WI38 (cell line): ENCODE measurements at regions not wholly inside any gene's neighbourhood (a gene's known extent, or its start where the extent isn't known, plus 50 kb on each side); places are given as distances from the start of the nearest gene placed in this dataset.
A peak's percentile ranks its signal among the peaks of the same experiment; 100 is the strongest.

Source experiments
- H3K4me3 ChIP-seq: 2 replicates; pipeline ENCODE4 v1.5.1; 2011; ENCODE audit warnings: low read depth, mild to moderate bottlenecking, control low read depth, low read length
- CTCF ChIP-seq: IDR thresholded peaks from 2 replicates; pipeline ENCODE4 v1.5.1; 2012; ENCODE audit warnings: low read depth, mild to moderate bottlenecking, control low read depth, low read length

- TF ChIP-seq CTCF, result no peak
- H3K4me3 ChIP-seq, result no peak overlapping the region
Measured at GRCh38 chr20:20850407-20850806, 138.0 kb upstream of the RALGAPA2 start.

- H3K4me3 ChIP-seq, result no peak overlapping the region
- no peak for TF ChIP-seq CTCF
Measured at GRCh38 chr20:20849161-20849560, 136.7 kb upstream of the RALGAPA2 start.

GRCh38 chr20:20847814-20848213, 135.4 kb upstream of the RALGAPA2 start:
- no peak overlapping the region for H3K4me3 ChIP-seq
- no peak for TF ChIP-seq CTCF

GRCh38 chr20:20843982-20844381, 131.5 kb upstream of the RALGAPA2 start:
- H3K4me3 ChIP-seq, result no peak overlapping the region
- TF ChIP-seq CTCF, result no peak

GRCh38 chr20:20839771-20840170, 127.3 kb upstream of the RALGAPA2 start:
- TF ChIP-seq CTCF, result no peak
- no peak overlapping the region for H3K4me3 ChIP-seq

GRCh38 chr20:20837574-20838021, 125.2 kb upstream of the RALGAPA2 start:
- H3K4me3 ChIP-seq, result no peak overlapping the region
- TF ChIP-seq CTCF, result peak; percentile 47

GRCh38 chr20:20836836-20837235, 124.4 kb upstream of the RALGAPA2 start:
- H3K4me3 ChIP-seq, result no peak overlapping the region
- TF ChIP-seq CTCF, result no peak
